Mesenchymal stem cell (in vitro differentiated cells and primary cell): ENCODE measurements at regions not wholly inside any gene's neighbourhood (a gene's known extent, or its start where the extent isn't known, plus 50 kb on each side); places are given as distances from the start of the nearest gene placed in this dataset.

Source experiments
- DNase-seq: peaks from one replicate; pipeline ENCODE4 v3.0.0-alpha.2; 2013
- H2AFZ ChIP-seq: one replicate; pipeline ENCODE4 v1.6.1; 2013; ENCODE audit warnings: low read depth, mild to moderate bottlenecking, control low read depth, inconsistent platforms, low read length, moderate library complexity
- H2AK5ac ChIP-seq: 2 replicates; pipeline ENCODE4 v1.6.1; 2013; ENCODE audit warnings: low read length, moderate library complexity, mild to moderate bottlenecking, inconsistent platforms; ENCODE audit not compliant: severe bottlenecking
- H2BK120ac ChIP-seq: one replicate; pipeline ENCODE4 v1.6.1; 2013; ENCODE audit warnings: low read depth, mild to moderate bottlenecking, inconsistent platforms, low read length, moderate library complexity
- H2BK12ac ChIP-seq, 2 experiments: one replicate each; pipeline ENCODE4 v1.6.1; 2013; ENCODE audit warnings: inconsistent platforms in 2 of 2, low read length in 2 of 2, mild to moderate bottlenecking in 2 of 2, moderate library complexity in 2 of 2, control low read depth in 1 of 2
- H2BK15ac ChIP-seq: one replicate; pipeline ENCODE4 v1.6.1; 2013; ENCODE audit warnings: mild to moderate bottlenecking, low read depth, inconsistent platforms; ENCODE audit not compliant: poor library complexity, severe bottlenecking
- H2BK5ac ChIP-seq: 2 replicates; pipeline ENCODE4 v1.6.1; 2013; ENCODE audit warnings: low read depth, mild to moderate bottlenecking, low read length, control low read depth, inconsistent platforms; ENCODE audit not compliant: poor library complexity, severe bottlenecking
- H3K14ac ChIP-seq, 2 experiments: one replicate each; pipeline ENCODE4 v1.6.1; 2013; ENCODE audit warnings: inconsistent platforms in 2 of 2, low read length in 2 of 2, control low read depth in 1 of 2, mild to moderate bottlenecking in 1 of 2, moderate library complexity in 1 of 2
- H3K18ac ChIP-seq, 2 experiments: one replicate each; pipeline ENCODE4 v1.6.1; 2013; ENCODE audit warnings: inconsistent platforms in 2 of 2, low read length in 2 of 2, control low read depth in 1 of 2, low read depth in 1 of 2, mild to moderate bottlenecking in 1 of 2
- H3K23ac ChIP-seq, 2 experiments: one replicate each; pipeline ENCODE4 v1.6.1; 2013; ENCODE audit warnings: inconsistent platforms in 2 of 2, low read length in 2 of 2, mild to moderate bottlenecking in 2 of 2, moderate library complexity in 2 of 2, control low read depth in 1 of 2
- H3K27ac ChIP-seq: 2 replicates; pipeline ENCODE4 v1.5.1; 2013; ENCODE audit warnings: mild to moderate bottlenecking, moderate library complexity, low read length, control low read depth, inconsistent platforms; ENCODE audit not compliant: poor library complexity, severe bottlenecking
- H3K27me3 ChIP-seq, 2 experiments: 2 replicates each; pipeline versions ENCODE4 v1.6.1 to v1.7.0; 2013; ENCODE audit warnings: low read length in 2 of 2, mild to moderate bottlenecking in 2 of 2, moderate library complexity in 2 of 2, control low read depth in 1 of 2, inconsistent platforms in 1 of 2; ENCODE audit not compliant: control insufficient read depth in 1 of 2, insufficient read depth in 1 of 2
- H3K36me3 ChIP-seq, 2 experiments: 2 replicates each; pipeline versions ENCODE4 v1.6.1 to v1.7.0; 2013; ENCODE audit warnings: low read length in 2 of 2, control low read depth in 1 of 2, inconsistent platforms in 1 of 2, low read depth in 1 of 2, mild to moderate bottlenecking in 1 of 2; ENCODE audit not compliant: insufficient read depth in 2 of 2, control insufficient read depth in 1 of 2
- H3K4ac ChIP-seq, 2 experiments: one replicate each; pipeline ENCODE4 v1.6.1; 2013; ENCODE audit warnings: inconsistent platforms in 2 of 2, low read length in 2 of 2, mild to moderate bottlenecking in 2 of 2, moderate library complexity in 2 of 2, control low read depth in 1 of 2, low read depth in 1 of 2
- H3K4me1 ChIP-seq: 2 replicates; pipeline ENCODE4 v1.6.1; 2013; ENCODE audit warnings: low read depth, low read length, control low read depth; ENCODE audit not compliant: control insufficient read depth, insufficient read depth
- H3K4me2 ChIP-seq: 2 replicates; pipeline ENCODE4 v1.6.1; 2013; ENCODE audit warnings: low read length, mild to moderate bottlenecking, inconsistent platforms; ENCODE audit not compliant: poor library complexity, severe bottlenecking
- H3K4me3 ChIP-seq, 2 experiments: 2 replicates each; pipeline versions ENCODE4 v1.5.1 to v1.7.0; 2013; ENCODE audit warnings: low read length in 2 of 2, mild to moderate bottlenecking in 2 of 2, control low read depth in 1 of 2, low read depth in 1 of 2; ENCODE audit not compliant: insufficient read depth in 1 of 2
- H3K79me1 ChIP-seq: replicated peaks from 2 replicates; pipeline ENCODE4 v1.6.1; 2013; ENCODE audit warnings: mild to moderate bottlenecking, control low read depth, low read length, inconsistent platforms; ENCODE audit not compliant: poor library complexity, severe bottlenecking
- H3K9ac ChIP-seq: 2 replicates; pipeline ENCODE4 v1.7.0; 2013; ENCODE audit warnings: mild to moderate bottlenecking, low read length, moderate library complexity
- H3K9me3 ChIP-seq: 2 replicates; pipeline ENCODE4 v1.7.0; 2013; ENCODE audit warnings: mild to moderate bottlenecking, low read length; ENCODE audit not compliant: control insufficient read depth
- H4K8ac ChIP-seq: one replicate; pipeline ENCODE4 v1.6.1; 2013; ENCODE audit warnings: inconsistent platforms, mild to moderate bottlenecking, low read length, moderate library complexity
- H4K91ac ChIP-seq: one replicate; pipeline ENCODE4 v1.6.1; 2013; ENCODE audit warnings: mild to moderate bottlenecking, low read length, inconsistent platforms
- WGBS: methylation state at CpG from one replicate; pipeline ENCODE4 v1.1.7; 2013; ENCODE audit warnings: mixed read lengths; 5-methylcytosine and 5-hydroxymethylcytosine counted together

GRCh38 chr2:163983911-163984310 lies 248.1 kb upstream of the FIGN start:
- WGBS: 76% methylated on average over 2 of the region's 2 CpGs
- H2BK15ac ChIP-seq: no peak overlapping the region

GRCh38 chr2:163982938-163983337 lies 247.1 kb upstream of the FIGN start:
- H3K4me2 ChIP-seq: no peak overlapping the region
- no peak overlapping the region for H3K18ac ChIP-seq
- no peak overlapping the region for H3K14ac ChIP-seq
- H2BK120ac ChIP-seq: no peak overlapping the region
- H2BK15ac ChIP-seq: no peak overlapping the region
- H3K9me3 ChIP-seq: no peaks in the 10 kb centered on the region
- no peak overlapping the region for H3K4me3 ChIP-seq
- DNase-seq: no peak
- no peak overlapping the region for H3K23ac ChIP-seq
- no peaks in the 10 kb centered on the region for H3K27me3 ChIP-seq
- no peak overlapping the region for H3K27ac ChIP-seq
- H3K4me1 ChIP-seq: no peaks in the 10 kb centered on the region
- H2AFZ ChIP-seq: no peak overlapping the region
- H3K9ac ChIP-seq: no peak overlapping the region
- no peaks in the 10 kb centered on the region for H3K36me3 ChIP-seq
- H2BK5ac ChIP-seq: no peak overlapping the region
- no peak overlapping the region for H4K91ac ChIP-seq
- H2BK12ac ChIP-seq: no peak overlapping the region
- no peak overlapping the region for H2AK5ac ChIP-seq
- no peaks in the 10 kb centered on the region for H3K79me1 ChIP-seq
- no peak overlapping the region for H4K8ac ChIP-seq
- no peak overlapping the region for H3K4ac ChIP-seq

More at GRCh38 chr2:163983911-163984310, 248.1 kb upstream of the FIGN start:
- H2AK5ac ChIP-seq: no peak overlapping the region
- H3K36me3 ChIP-seq: no peaks in the 10 kb centered on the region
- H3K27ac ChIP-seq: no peak overlapping the region
- no peaks in the 10 kb centered on the region for H3K4me1 ChIP-seq
- H3K9me3 ChIP-seq: no peaks in the 10 kb centered on the region
- no peak overlapping the region for H4K91ac ChIP-seq
- H3K4me3 ChIP-seq: no peak overlapping the region
- H2BK5ac ChIP-seq: no peak overlapping the region
- H3K79me1 ChIP-seq: no peaks in the 10 kb centered on the region
- H2BK120ac ChIP-seq: no peak overlapping the region
- H3K14ac ChIP-seq: no peak overlapping the region
- H4K8ac ChIP-seq: no peak overlapping the region
- no peak overlapping the region for H3K4me2 ChIP-seq
- no peak overlapping the region for H2AFZ ChIP-seq
- H3K27me3 ChIP-seq: no peaks in the 10 kb centered on the region
- no peak overlapping the region for H3K23ac ChIP-seq
- no peak overlapping the region for H3K9ac ChIP-seq
- no peak overlapping the region for H3K18ac ChIP-seq
- no peak for DNase-seq
- no peak overlapping the region for H3K4ac ChIP-seq
- H2BK12ac ChIP-seq: no peak overlapping the region

GRCh38 chr2:163974766-163975165 lies 239.0 kb upstream of the FIGN start:
- DNase-seq: no peak
- Histone ChIP-seq H3K4ac (no peak overlapping the region), H3K18ac (no peak overlapping the region), H3K27me3 (no peaks in the 10 kb centered on the region), H3K79me1 (no peaks in the 10 kb centered on the region), H3K9me3 (no peaks in the 10 kb centered on the region), H2AK5ac (no peak overlapping the region), H3K9ac (no peak overlapping the region), H4K8ac (no peak overlapping the region), H3K36me3 (no peaks in the 10 kb centered on the region), H2BK120ac (no peak overlapping the region), H3K4me2 (no peak overlapping the region), H2BK12ac (no peak overlapping the region), H2AFZ (no peak overlapping the region), H3K14ac (no peak overlapping the region), H3K23ac (no peak overlapping the region), H4K91ac (no peak overlapping the region), H3K27ac (no peak overlapping the region), H3K4me1 (no peaks in the 10 kb centered on the region), H2BK5ac (no peak overlapping the region), H3K4me3 (no peak overlapping the region), H2BK15ac (no peak overlapping the region)
- WGBS: no CpG with 5 or more reads among the region's 1 CpG

- Histone ChIP-seq H2BK15ac (no peak overlapping the region), H2AFZ (no peak overlapping the region), H3K36me3 (no peaks in the 10 kb centered on the region), H4K8ac (no peak overlapping the region), H3K27me3 (no peaks in the 10 kb centered on the region), H3K4me2 (no peak overlapping the region), H4K91ac (no peak overlapping the region), H3K4me1 (no peaks in the 10 kb centered on the region), H3K4ac (no peak overlapping the region), H2BK5ac (no peak overlapping the region), H3K9me3 (no peaks in the 10 kb centered on the region), H2AK5ac (no peak overlapping the region), H3K18ac (no peak overlapping the region), H3K4me3 (no peak overlapping the region), H3K79me1 (no peaks in the 10 kb centered on the region), H3K9ac (no peak overlapping the region), H3K23ac (no peak overlapping the region), H2BK120ac (no peak overlapping the region), H3K14ac (no peak overlapping the region), H2BK12ac (no peak overlapping the region), H3K27ac (no peak overlapping the region)
- 90% methylated on average over 2 of the region's 4 CpGs for WGBS
- no peak for DNase-seq
These were observed 234.4 kb upstream of the FIGN start for GRCh38 chr2:163970058-163970813.
